ENCODE measurements at regions not wholly inside any gene's neighbourhood (a gene's known extent, or its start where the extent isn't known, plus 50 kb on each side); places are given as distances from the start of the nearest gene placed in this dataset.

DNA sequence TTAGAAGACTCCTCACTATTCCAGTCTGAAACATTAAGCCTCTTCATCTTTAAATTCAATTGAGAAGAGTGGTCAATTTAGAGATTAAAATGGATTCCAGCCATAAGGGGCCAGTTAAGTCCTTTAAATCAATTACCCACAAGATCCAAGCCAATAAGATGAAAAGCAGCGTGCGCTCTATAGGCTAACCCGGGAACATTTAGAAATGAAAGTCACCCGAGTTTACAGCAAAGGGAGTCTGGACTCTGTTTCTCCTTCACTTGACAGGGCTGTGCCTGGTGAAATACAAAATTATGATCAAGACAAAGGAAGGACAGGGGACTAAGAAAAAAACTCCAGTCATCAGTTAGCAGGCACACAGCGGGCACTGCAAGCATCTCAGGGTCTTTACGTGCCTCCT lies 393.7 kb downstream of the QKI start:
- no peaks in the 10 kb centered on the region for H4K20me1 ChIP-seq (ENCODE audit: insufficient read depth, low read length)
- no peak overlapping the region for H3K4me2 ChIP-seq (ENCODE audit: low read depth, low read length)
- no peaks in the 10 kb centered on the region for H3K9me2 ChIP-seq (replicated peaks; ENCODE audit: insufficient read depth, low read length)
- DNase-seq = no peak
- no peaks in the 10 kb centered on the region for H3K9me3 ChIP-seq (replicated peaks; ENCODE audit: insufficient read depth, low read length)
- H3K4me1 ChIP-seq (ENCODE audit: low read length) = no peaks in the 10 kb centered on the region
- no peaks in the 10 kb centered on the region for H3K79me2 ChIP-seq (ENCODE audit: low read length)
- no peak overlapping the region for H3K4me3 ChIP-seq (ENCODE audit: low read length)
- no peak overlapping the region for H3K9ac ChIP-seq (ENCODE audit: low read length)
- no peaks in the 10 kb centered on the region for H3K36me3 ChIP-seq (replicated peaks; ENCODE audit: insufficient read depth, low read length)
- no peaks in the 10 kb centered on the region for H3K27me3 ChIP-seq (replicated peaks; ENCODE audit: insufficient read depth, low read length)
- no peaks in the 10 kb centered on the region for H3F3A ChIP-seq (ENCODE audit: insufficient read depth, low read length)
- no peak overlapping the region for H2AFZ ChIP-seq (ENCODE audit: low read length)
- TF ChIP-seq EZH2 (optimal IDR thresholded peaks at IDR 0.05; ENCODE audit: low read depth, low read length) (no peak), EZH2phosphoT487 (IDR thresholded peaks at IDR 0.05; ENCODE audit: low read length) (no peak)
- TF ChIP-seq, protein P1, sequence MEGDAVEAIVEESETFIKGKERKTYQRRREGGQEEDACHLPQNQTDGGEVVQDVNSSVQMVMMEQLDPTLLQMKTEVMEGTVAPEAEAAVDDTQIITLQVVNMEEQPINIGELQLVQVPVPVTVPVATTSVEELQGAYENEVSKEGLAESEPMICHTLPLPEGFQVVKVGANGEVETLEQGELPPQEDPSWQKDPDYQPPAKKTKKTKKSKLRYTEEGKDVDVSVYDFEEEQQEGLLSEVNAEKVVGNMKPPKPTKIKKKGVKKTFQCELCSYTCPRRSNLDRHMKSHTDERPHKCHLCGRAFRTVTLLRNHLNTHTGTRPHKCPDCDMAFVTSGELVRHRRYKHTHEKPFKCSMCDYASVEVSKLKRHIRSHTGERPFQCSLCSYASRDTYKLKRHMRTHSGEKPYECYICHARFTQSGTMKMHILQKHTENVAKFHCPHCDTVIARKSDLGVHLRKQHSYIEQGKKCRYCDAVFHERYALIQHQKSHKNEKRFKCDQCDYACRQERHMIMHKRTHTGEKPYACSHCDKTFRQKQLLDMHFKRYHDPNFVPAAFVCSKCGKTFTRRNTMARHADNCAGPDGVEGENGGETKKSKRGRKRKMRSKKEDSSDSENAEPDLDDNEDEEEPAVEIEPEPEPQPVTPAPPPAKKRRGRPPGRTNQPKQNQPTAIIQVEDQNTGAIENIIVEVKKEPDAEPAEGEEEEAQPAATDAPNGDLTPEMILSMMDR (IDR thresholded peaks at IDR 0.05; ENCODE audit: low read length) = no peak
- no peak overlapping the region for H3K27ac ChIP-seq (ENCODE audit: low read length)

DNA sequence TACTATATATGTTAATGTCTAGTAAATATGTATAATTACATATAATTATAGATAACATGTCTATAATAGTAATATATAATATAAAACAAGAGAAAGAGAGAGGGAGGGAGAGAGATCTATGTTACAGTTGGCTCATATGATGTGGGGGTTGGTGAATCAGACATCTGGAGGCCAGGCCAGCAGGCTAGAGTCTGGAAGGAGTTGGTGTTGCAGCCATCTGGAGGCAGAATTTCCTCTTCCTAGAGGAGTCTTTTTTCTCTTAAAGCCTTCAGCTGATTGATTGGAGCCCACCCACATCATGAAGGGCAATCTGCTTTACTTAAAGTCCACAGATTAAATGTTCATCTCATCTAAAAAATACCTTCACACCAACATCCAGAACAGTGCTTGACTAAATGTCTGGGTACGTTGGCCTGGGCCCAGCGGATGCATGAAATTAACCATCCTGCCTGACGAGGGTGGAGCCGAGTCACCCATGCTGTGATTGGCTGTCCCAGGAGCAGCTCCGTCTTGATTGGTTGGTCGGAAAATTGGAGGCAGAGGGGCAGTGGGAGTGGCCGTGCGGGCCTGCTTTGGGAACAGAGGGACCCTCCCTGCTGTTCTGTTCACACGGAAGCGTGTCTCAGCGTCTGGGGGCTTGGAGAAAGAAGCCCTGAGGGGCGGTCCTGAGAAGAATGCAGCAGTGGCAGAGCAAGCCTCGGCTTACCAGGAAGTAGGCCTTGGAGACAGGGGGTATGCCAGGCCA lies 392.4 kb downstream of the QKI start:
- TF ChIP-seq EZH2 (optimal IDR thresholded peaks at IDR 0.05; ENCODE audit: low read depth, low read length) (no peak), EZH2phosphoT487 (IDR thresholded peaks at IDR 0.05; ENCODE audit: low read length) (no peak)
- TF ChIP-seq, protein P1 (IDR thresholded peaks at IDR 0.05; ENCODE audit: low read length) = no peak
- Histone ChIP-seq H2AFZ (ENCODE audit: low read length) (no peak overlapping the region), H3K27ac (ENCODE audit: low read length) (no peak overlapping the region), H3K4me1 (ENCODE audit: low read length) (no peaks in the 10 kb centered on the region), H3K4me2 (ENCODE audit: low read depth, low read length) (no peak overlapping the region), H3K27me3 (replicated peaks; ENCODE audit: insufficient read depth, low read length) (no peaks in the 10 kb centered on the region), H3K4me3 (ENCODE audit: low read length) (no peak overlapping the region), H3K9me3 (replicated peaks; ENCODE audit: insufficient read depth, low read length) (no peaks in the 10 kb centered on the region), H3K79me2 (ENCODE audit: low read length) (no peaks in the 10 kb centered on the region), H3K9ac (ENCODE audit: low read length) (no peak overlapping the region), H3K36me3 (replicated peaks; ENCODE audit: insufficient read depth, low read length) (no peaks in the 10 kb centered on the region), H3K9me2 (replicated peaks; ENCODE audit: insufficient read depth, low read length) (no peaks in the 10 kb centered on the region), H3F3A (ENCODE audit: insufficient read depth, low read length) (no peaks in the 10 kb centered on the region), H4K20me1 (ENCODE audit: insufficient read depth, low read length) (no peaks in the 10 kb centered on the region)
- DNase-seq = no peak

DNA sequence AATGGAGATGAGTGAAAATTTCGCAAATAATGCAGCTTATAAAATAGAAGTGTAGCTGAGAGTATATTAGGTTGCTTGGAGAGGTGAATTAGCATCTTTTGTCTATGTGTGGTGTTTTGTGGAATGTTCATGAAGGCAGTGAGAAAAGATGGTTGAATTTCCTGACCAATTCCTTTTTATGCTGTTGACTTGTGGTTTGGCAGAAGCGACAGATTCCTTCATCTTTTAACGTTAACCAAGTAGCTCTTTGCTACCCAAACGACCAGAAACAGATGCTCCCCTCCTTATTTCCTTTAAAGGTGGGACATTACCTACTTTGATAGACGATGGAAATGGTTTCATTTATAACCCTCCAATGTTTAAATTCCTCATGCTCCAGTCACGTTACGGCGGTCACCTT lies 390.5 kb downstream of the QKI start:
- H2AFZ ChIP-seq (ENCODE audit: low read length) = no peak overlapping the region
- no peak overlapping the region for H3K9ac ChIP-seq (ENCODE audit: low read length)
- H3K27me3 ChIP-seq (replicated peaks; ENCODE audit: insufficient read depth, low read length) = no peaks in the 10 kb centered on the region
- H3K27ac ChIP-seq (ENCODE audit: low read length) = no peak overlapping the region
- H3F3A ChIP-seq (ENCODE audit: insufficient read depth, low read length) = no peaks in the 10 kb centered on the region
- H3K36me3 ChIP-seq (replicated peaks; ENCODE audit: insufficient read depth, low read length) = no peaks in the 10 kb centered on the region
- H3K9me2 ChIP-seq (replicated peaks; ENCODE audit: insufficient read depth, low read length) = no peaks in the 10 kb centered on the region
- no peak overlapping the region for H3K4me2 ChIP-seq (ENCODE audit: low read depth, low read length)
- H3K4me3 ChIP-seq (ENCODE audit: low read length) = no peak overlapping the region
- no peak for TF ChIP-seq EZH2 (optimal IDR thresholded peaks at IDR 0.05; ENCODE audit: low read depth, low read length)
- TF ChIP-seq, protein P1 (IDR thresholded peaks at IDR 0.05; ENCODE audit: low read length) = no peak
- TF ChIP-seq EZH2phosphoT487 (IDR thresholded peaks at IDR 0.05; ENCODE audit: low read length) = no peak
- H3K4me1 ChIP-seq (ENCODE audit: low read length) = no peaks in the 10 kb centered on the region
- no peak for DNase-seq
- H4K20me1 ChIP-seq (ENCODE audit: insufficient read depth, low read length) = no peaks in the 10 kb centered on the region
- H3K9me3 ChIP-seq (replicated peaks; ENCODE audit: insufficient read depth, low read length) = no peaks in the 10 kb centered on the region
- H3K79me2 ChIP-seq (ENCODE audit: low read length) = no peaks in the 10 kb centered on the region

Measured in MM.1S (cell line).